ENCODE measurements at regions not wholly inside any gene's neighbourhood (a gene's known extent, or its start where the extent isn't known, plus 50 kb on each side); places are given as distances from the start of the nearest gene placed in this dataset.

- no peak for TF ChIP-seq CTCF (IDR thresholded peaks at IDR 0.05; ENCODE audit: low read length)
- TF ChIP-seq EZH2phosphoT487 (IDR thresholded peaks at IDR 0.05; ENCODE audit: low read length) = no peak
Observed at GRCh38 chr2:67165523-67165990, 231.6 kb upstream of the ETAA1 start.

Data from MM.1S (cell line).